IMR-90 (cell line): ENCODE measurements at regions not wholly inside any gene's neighbourhood (a gene's known extent, or its start where the extent isn't known, plus 50 kb on each side); places are given as distances from the start of the nearest gene placed in this dataset.

ENCODE experiments used
- ATAC-seq: fragments of 200-7000 bp; cut with Tn5 transposase; 2 replicates; pipeline ENCODE4 v1.9.1; 2020; ENCODE audit warnings: low read depth, mild to moderate bottlenecking, moderate library complexity
- BruUV-seq: library from RNA; stranded (reverse); fragments of 400-500 nt; replicated peaks from 2 replicates; lab custom pipeline; 2021; lab: Mats Ljungman, UMichigan
- CTCF ChIA-PET: fragments of 300-600 bp; formaldehyde crosslinking; extraction: SDS; loops from one replicate; lab custom pipeline; 2021; ENCODE audit warnings: antibody characterized with exemption; lab: Yijun Ruan, JAX
- POLR2A ChIA-PET: fragments of 300-600 bp; sonication (Branson Sonifier 250); formaldehyde crosslinking; loops from one replicate; lab custom pipeline; 2022; ENCODE audit warnings: antibody characterized with exemption; ENCODE audit not compliant: unreplicated experiment; lab: Charles Lee
- DNase-seq: peaks from one replicate; pipeline ENCODE4 v3.0.0; 2013
- H2AFZ ChIP-seq: replicated peaks from 2 replicates; pipeline ENCODE3; 2013; ENCODE audit warnings: low read length, mild to moderate bottlenecking; ENCODE audit not compliant: poor library complexity
- H2AK5ac ChIP-seq: 2 replicates; pipeline ENCODE4 v1.6.1; 2013; ENCODE audit warnings: low read depth, low read length, inconsistent platforms
- H2AK9ac ChIP-seq: replicated peaks from 2 replicates; pipeline ENCODE3; 2013; ENCODE audit warnings: mild to moderate bottlenecking, low read depth, low read length, moderate library complexity; ENCODE audit not compliant: poor library complexity
- H2BK120ac ChIP-seq: 2 replicates; pipeline ENCODE4 v1.6.1; 2013; ENCODE audit warnings: low read depth, low read length, inconsistent platforms
- H2BK15ac ChIP-seq: 3 replicates; pipeline ENCODE4 v1.6.1; 2013; ENCODE audit warnings: low read depth, low read length, inconsistent platforms
- H2BK20ac ChIP-seq: 2 replicates; pipeline ENCODE4 v1.6.1; 2013; ENCODE audit warnings: low read depth, mild to moderate bottlenecking, inconsistent platforms, low read length, moderate library complexity
- H2BK5ac ChIP-seq: 2 replicates; pipeline ENCODE4 v1.6.1; 2013; ENCODE audit warnings: mild to moderate bottlenecking, low read depth, low read length, inconsistent platforms; ENCODE audit not compliant: poor library complexity, severe bottlenecking
- H3K14ac ChIP-seq: replicated peaks from 2 replicates; pipeline ENCODE4 v1.6.1; 2013; ENCODE audit warnings: low read depth, low read length, inconsistent platforms
- H3K18ac ChIP-seq: 2 replicates; pipeline ENCODE4 v1.6.1; 2013; ENCODE audit warnings: low read depth, low read length, control low read depth
- H3K23ac ChIP-seq: 2 replicates; pipeline ENCODE4 v1.6.1; 2013; ENCODE audit warnings: low read depth, low read length, inconsistent platforms
- H3K27ac ChIP-seq: 2 replicates; pipeline ENCODE4 v1.5.1; 2013; ENCODE audit warnings: mild to moderate bottlenecking, control low read depth, low read length; ENCODE audit not compliant: insufficient read depth
- H3K27me3 ChIP-seq: 2 replicates; pipeline ENCODE4 v1.6.1; 2013; ENCODE audit warnings: low read length; ENCODE audit not compliant: control insufficient read depth, insufficient read depth
- H3K36me3 ChIP-seq: 2 replicates; pipeline ENCODE4 v1.6.1; 2013; ENCODE audit warnings: low read length, mixed read lengths; ENCODE audit not compliant: control insufficient read depth, insufficient read depth
- H3K4ac ChIP-seq: 2 replicates; pipeline ENCODE4 v1.6.1; 2013; ENCODE audit warnings: low read depth, low read length, inconsistent platforms
- H3K4me1 ChIP-seq: 2 replicates; pipeline ENCODE4 v1.6.1; 2013; ENCODE audit warnings: low read length, mixed read lengths; ENCODE audit not compliant: control insufficient read depth, insufficient read depth
- H3K4me2 ChIP-seq: 2 replicates; pipeline ENCODE4 v1.6.1; 2013; ENCODE audit warnings: low read depth, mild to moderate bottlenecking, control low read depth, low read length, moderate library complexity
- H3K4me3 ChIP-seq: 2 replicates; pipeline ENCODE4 v1.5.1; 2013; ENCODE audit warnings: low read depth, mild to moderate bottlenecking, control low read depth, low read length, moderate library complexity; ENCODE audit not compliant: insufficient read depth
- H3K56ac ChIP-seq: 2 replicates; pipeline ENCODE4 v1.6.1; 2013; ENCODE audit warnings: low read length, inconsistent platforms; ENCODE audit not compliant: insufficient read depth; ENCODE audit errors: extremely low read depth
- H3K79me1 ChIP-seq, 2 experiments: 2 replicates each; pipeline ENCODE4 v1.6.1; 2013; ENCODE audit warnings: low read length in 2 of 2, inconsistent platforms in 1 of 2, low read depth in 1 of 2
- H3K9ac ChIP-seq: 2 replicates; pipeline ENCODE4 v1.6.1; 2013; ENCODE audit warnings: low read depth, low read length, control low read depth
- H3K9me1 ChIP-seq: 2 replicates; pipeline ENCODE4 v1.6.1; 2013; ENCODE audit warnings: low read length, inconsistent platforms; ENCODE audit not compliant: insufficient read depth
- H3K9me3 ChIP-seq: 2 replicates; pipeline ENCODE4 v1.6.1; 2013; ENCODE audit warnings: low read length; ENCODE audit not compliant: control insufficient read depth, insufficient read depth
- H4K20me1 ChIP-seq: 2 replicates; pipeline ENCODE4 v1.6.1; 2013; ENCODE audit warnings: low read length, inconsistent platforms; ENCODE audit not compliant: insufficient read depth
- H4K5ac ChIP-seq: 2 replicates; pipeline ENCODE4 v1.6.1; 2013; ENCODE audit warnings: mild to moderate bottlenecking, low read depth, low read length, control low read depth
- H4K8ac ChIP-seq, 2 experiments: 2 replicates each; pipeline ENCODE4 v1.6.1; 2013; ENCODE audit warnings: low read depth in 2 of 2, low read length in 2 of 2, control low read depth in 1 of 2, inconsistent platforms in 1 of 2
- H4K91ac ChIP-seq: 2 replicates; pipeline ENCODE4 v1.6.1; 2013; ENCODE audit warnings: low read depth, low read length, inconsistent platforms; ENCODE audit not compliant: insufficient read depth
- BHLHE40 ChIP-seq: fragments of 150-350 bp; IDR thresholded peaks from 2 replicates; pipeline ENCODE4 v1.6.1; 2016; ENCODE audit warnings: mild to moderate bottlenecking, low read depth, low read length
- MAFK ChIP-seq: IDR thresholded peaks from 2 replicates; pipeline ENCODE4 v1.6.1; 2012; ENCODE audit warnings: low read depth, low read length, improper control_type of control experiment
- NFE2L2 ChIP-seq: fragments of 150-350 bp; IDR thresholded peaks from 2 replicates; pipeline ENCODE4 v1.6.1; 2016; ENCODE audit warnings: low read depth, mild to moderate bottlenecking, low read length
- RAD21 ChIP-seq: IDR thresholded peaks from 2 replicates; pipeline ENCODE4 v1.6.1; 2012; ENCODE audit warnings: low read length, improper control_type of control experiment
- SMC3 ChIP-seq: fragments of 150-350 bp; IDR thresholded peaks from 2 replicates; pipeline ENCODE4 v1.6.1; 2016; ENCODE audit warnings: low read depth, mild to moderate bottlenecking, antibody characterized with exemption, low read length, moderate library complexity
- WGBS, 2 experiments: methylation state at CpG; one replicate each; pipeline versions ENCODE4 v1.1.5 to v1.1.7; 2013; ENCODE audit warnings: missing lambda C conversion rate in 2 of 2; ENCODE audit not compliant: insufficient read length in 1 of 2; ENCODE audit errors: extremely low coverage in 2 of 2; 5-methylcytosine and 5-hydroxymethylcytosine counted together
- dilution Hi-C: fragments of 300-500 bp; cut with HindIII; formaldehyde crosslinking; loops from one replicate; pipeline ENCODE4 v1.14.3; 2018; ENCODE audit warnings: low sequenced_read_pairs; ENCODE audit not compliant: unreplicated experiment
- in situ Hi-C: fragments of 300-500 bp; cut with MboI; formaldehyde crosslinking; loops from 3 replicates; pipeline ENCODE4 v1.14.3; 2019; ENCODE audit warnings: low sequenced_read_pairs, inconsistent platforms, mixed read lengths
- intact Hi-C: fragments of 100-400 bp; cut with micrococcal nuclease; formaldehyde crosslinking; loops from 2 replicates; pipeline ENCODE4 v1.10.0; 2022

DNA sequence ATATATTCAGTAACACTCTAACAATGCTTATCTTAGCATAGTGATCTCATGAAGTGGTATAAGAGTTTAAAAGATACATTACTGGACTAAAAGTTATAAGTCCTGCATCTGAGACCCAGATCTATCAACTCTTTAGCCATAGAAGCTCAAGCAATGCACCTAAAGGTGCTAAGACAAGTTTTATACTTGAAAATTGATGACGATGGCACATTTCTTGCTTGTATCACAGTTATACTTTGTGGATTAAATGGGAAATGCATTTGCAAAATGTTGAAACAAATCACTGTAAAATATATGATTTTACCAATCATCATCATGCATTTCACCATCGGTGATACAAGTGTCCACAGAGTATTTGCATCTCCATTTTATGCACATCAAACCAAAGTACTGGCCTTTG, 525.3 kb upstream of the ZNF385D start:
- H3K4me1 ChIP-seq = no peaks in the 10 kb centered on the region
- H2BK5ac ChIP-seq = no peak overlapping the region
- H3K9ac ChIP-seq = no peak overlapping the region
- no peak overlapping the region for H2BK120ac ChIP-seq
- H4K91ac ChIP-seq = no peak overlapping the region
- H2AK9ac ChIP-seq = no peak overlapping the region
- dilution Hi-C loops (no loop called here), in situ Hi-C loops (no loop called here), intact Hi-C loops (no loop called here)
- TF ChIP-seq MAFK (peak; percentile 83), SMC3 (no peak), NFE2L2 (no peak), RAD21 (no peak), BHLHE40 (no peak)
- no peak for DNase-seq
- no peaks in the 10 kb centered on the region for H3K36me3 ChIP-seq
- no peak overlapping the region for H3K4ac ChIP-seq
- H3K27me3 ChIP-seq = no peaks in the 10 kb centered on the region
- H3K23ac ChIP-seq = no peak overlapping the region
- H2AK5ac ChIP-seq = no peak overlapping the region
- no peak overlapping the region for H3K56ac ChIP-seq
- POLR2A ChIA-PET = no interaction called here
- H2BK20ac ChIP-seq = no peak overlapping the region
- no peak overlapping the region for H2BK15ac ChIP-seq
- H3K4me3 ChIP-seq = no peak overlapping the region
- no peak overlapping the region for H4K8ac ChIP-seq
- H3K27ac ChIP-seq = no peak overlapping the region
- no peaks in the 10 kb centered on the region for H3K79me1 ChIP-seq
- no peak overlapping the region for H4K5ac ChIP-seq
- no peaks in the 10 kb centered on the region for H4K20me1 ChIP-seq
- no peak overlapping the region for H3K14ac ChIP-seq
- H3K4me2 ChIP-seq = no peak overlapping the region
- no peaks in the 10 kb centered on the region for H3K9me1 ChIP-seq
- H3K9me3 ChIP-seq = no peaks in the 10 kb centered on the region; the same call in 1 of the 2 replicates
- H3K18ac ChIP-seq = no peak overlapping the region
- no peak for ATAC-seq
- no TSS peak for BruUV-seq
- CTCF ChIA-PET = no interaction called here
- no CpG with 5 or more reads among the region's 2 CpGs for WGBS, 2 experiments
- H2AFZ ChIP-seq = no peak overlapping the region
